ELF-1 (cell line): ENCODE measurements at regions not wholly inside any gene's neighbourhood (a gene's known extent, or its start where the extent isn't known, plus 50 kb on each side); places are given as distances from the start of the nearest gene placed in this dataset.

Experiments
- DNase-seq: peaks from one replicate; pipeline ENCODE4 v3.0.0-alpha.2; 2016; ENCODE audit warnings: low read depth, low spot score

GRCh38 chr6:156160007-156160794 lies 617.0 kb upstream of the ARID1B start:
- no peak for DNase-seq

DNA sequence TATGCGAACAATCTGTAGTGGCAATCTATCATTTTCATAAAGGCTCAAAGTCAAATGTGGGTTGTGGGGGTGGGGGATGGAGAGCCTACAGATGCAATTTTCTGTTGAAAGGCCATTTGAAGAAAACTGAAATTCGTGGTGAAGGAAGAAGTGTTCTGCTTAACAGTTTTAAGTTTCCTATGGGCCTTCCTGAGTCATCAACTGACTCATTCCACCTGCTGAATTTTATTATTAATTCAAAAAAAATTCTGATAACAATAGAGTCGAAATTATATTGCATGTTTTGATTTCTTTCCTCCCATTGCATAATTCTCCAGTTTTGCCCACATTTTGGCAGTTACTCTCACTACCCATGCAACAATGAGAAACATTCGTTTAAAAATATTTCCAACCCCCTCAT lies 622.3 kb upstream of the ARID1B start:
- DNase-seq, result no peak

GRCh38 chr6:156150391-156150790 lies 626.8 kb upstream of the ARID1B start:
- no peak for DNase-seq

GRCh38 chr6:156146891-156147290 lies 630.3 kb upstream of the ARID1B start:
- no peak for DNase-seq

DNA sequence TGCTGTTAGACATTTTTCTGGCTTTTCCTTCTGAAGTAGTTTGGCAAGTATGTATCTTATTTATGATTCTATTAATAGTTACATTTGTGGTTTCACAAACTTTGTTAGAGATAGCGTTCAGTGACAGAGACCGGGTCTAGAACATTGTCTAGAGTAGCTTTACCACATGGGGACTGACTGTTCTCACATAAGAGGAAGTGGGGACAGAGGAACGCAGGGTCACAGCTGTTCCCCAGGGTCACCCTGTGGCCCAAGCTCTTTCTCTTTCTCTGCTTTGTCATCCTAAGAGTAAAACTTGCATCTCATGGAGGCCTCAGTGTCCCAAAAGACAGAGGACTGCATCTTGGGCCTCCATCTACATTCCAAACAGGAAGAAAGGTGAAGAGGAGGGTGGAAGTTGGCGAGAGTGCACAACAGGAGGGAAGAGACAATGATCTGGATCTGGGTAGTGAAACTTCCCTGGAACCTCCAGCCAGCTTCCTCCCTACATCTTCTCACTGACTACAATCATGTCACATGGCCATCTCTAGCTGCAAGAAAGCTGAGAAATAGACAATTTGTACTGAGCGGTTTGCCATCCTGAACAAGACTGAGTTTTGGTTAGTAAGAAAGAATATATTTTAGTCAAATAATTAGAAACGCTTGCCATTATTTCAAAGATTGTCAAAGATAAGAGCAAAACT lies 645.8 kb upstream of the ARID1B start:
- DNase-seq, result no peak

- DNase-seq, result peak; percentile 23
These were observed 650.6 kb upstream of the ARID1B start for GRCh38 chr6:156126535-156126934.

GRCh38 chr6:156125844-156126243 lies 651.3 kb upstream of the ARID1B start:
- DNase-seq, result no peak

GRCh38 chr6:156123731-156124130 lies 653.4 kb upstream of the ARID1B start:
- no peak for DNase-seq

DNA sequence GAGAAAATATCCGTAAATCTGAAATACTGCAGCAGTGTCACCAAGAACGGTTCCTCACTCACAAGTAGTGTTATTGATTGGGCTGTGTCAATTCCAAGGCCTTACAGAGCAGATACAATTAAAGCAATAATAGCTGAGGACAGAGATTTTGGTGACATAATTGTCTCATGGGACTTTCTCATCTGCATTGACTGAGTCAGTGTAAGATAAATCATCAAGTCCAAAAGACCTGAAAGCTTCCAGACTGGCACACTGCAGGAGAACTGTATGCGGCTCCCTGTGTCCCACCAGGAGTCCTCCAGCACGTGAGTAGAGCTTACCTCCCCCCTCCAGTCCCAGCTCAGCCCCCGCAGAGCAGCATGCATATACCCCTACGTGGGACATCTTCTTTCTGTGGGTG lies 655.2 kb upstream of the ARID1B start:
- DNase-seq, result no peak

- no peak for DNase-seq
These were observed 658.9 kb upstream of the NOX3 start for GRCh38 chr6:156114541-156114940.

- DNase-seq, result no peak
These were observed 658.0 kb upstream of the NOX3 start for GRCh38 chr6:156113631-156114030.

- DNase-seq, result no peak
These were observed 656.3 kb upstream of the NOX3 start for GRCh38 chr6:156111913-156112312.

- DNase-seq, result no peak
These were observed 654.6 kb upstream of the NOX3 start for GRCh38 chr6:156110249-156110648.

GRCh38 chr6:156109713-156110112 lies 654.1 kb upstream of the NOX3 start:
- no peak for DNase-seq

DNA sequence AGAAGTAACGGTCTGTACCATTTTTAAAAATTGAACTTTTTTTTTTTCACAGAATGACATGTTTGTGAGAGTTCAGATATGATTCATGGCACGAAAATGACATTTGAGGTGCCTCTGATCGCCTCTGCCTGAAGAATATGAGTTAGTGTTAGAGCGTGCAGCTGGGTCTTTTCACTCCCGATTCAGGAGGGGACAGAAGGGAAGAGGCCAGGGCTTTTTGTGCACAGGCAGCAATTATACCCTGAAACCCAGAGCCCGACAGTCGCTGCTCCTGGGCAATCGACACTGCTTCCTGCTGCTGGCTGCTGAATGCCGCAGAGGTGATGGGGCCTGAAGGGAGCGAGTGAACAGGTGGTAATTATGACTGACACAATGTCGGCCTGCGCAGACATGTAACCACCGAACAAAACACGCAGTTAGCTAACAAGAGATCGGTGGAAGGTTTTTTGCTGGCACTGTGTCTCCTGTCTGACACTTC lies 652.0 kb upstream of the NOX3 start:
- no peak for DNase-seq

DNA sequence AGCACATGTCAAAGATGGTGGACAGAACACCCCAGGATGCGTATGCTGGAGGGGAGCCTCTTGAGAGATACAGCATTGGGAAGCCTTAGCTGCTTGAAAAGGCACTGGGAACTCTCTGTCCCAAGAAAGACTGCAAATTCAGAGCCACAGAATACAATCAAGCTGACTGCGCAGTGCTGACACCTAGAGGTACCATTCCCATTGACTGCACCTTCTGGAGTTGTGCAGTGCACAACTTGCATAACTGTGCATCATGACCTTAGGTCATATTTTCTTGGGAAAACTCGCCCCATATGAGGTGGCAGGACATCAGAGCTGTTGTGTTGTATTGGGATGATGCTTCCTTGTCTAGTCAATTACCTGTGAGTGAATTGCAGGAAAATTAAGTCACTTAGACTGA lies 646.5 kb upstream of the NOX3 start:
- peak; percentile 3 for DNase-seq

- DNase-seq, result no peak
These were observed 643.2 kb upstream of the NOX3 start for GRCh38 chr6:156098839-156099238.

DNA sequence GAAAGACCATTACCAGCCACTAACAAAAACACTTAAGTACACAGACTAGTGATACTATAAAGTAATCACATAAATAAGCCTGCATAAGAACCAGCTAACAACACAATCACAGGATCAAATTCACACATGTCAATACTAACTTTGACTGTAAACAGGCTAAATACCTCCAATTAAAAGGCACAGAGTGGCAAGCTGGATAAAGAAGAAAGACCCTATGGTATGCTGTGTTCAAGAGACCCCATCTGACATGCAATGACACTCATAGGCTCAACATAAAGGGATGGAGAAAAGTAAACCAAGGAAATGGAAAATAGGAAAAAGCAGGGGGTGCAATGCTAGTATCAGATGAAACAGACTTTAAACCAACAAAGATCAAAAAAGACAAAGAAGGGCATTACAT lies 631.8 kb upstream of the NOX3 start:
- no peak for DNase-seq

DNA sequence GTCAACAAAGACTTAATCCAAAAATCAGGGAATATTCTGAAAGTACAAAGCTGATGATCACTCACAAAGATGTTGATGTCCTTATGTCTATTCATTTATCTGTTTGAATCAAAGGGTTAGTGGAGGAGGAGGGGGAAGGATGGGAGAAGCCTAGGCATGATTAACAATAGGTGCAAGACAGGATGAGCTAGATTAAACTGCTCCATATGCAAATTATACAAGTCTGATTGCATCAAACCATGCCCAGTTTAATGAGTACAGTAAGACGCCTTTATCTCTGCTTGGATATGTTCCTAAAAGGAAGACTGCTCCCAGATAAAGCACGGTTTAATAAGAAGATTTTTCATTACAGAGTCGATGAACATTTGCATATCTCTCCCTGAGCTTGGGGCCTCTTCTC lies 626.4 kb upstream of the NOX3 start:
- DNase-seq, result no peak

DNA sequence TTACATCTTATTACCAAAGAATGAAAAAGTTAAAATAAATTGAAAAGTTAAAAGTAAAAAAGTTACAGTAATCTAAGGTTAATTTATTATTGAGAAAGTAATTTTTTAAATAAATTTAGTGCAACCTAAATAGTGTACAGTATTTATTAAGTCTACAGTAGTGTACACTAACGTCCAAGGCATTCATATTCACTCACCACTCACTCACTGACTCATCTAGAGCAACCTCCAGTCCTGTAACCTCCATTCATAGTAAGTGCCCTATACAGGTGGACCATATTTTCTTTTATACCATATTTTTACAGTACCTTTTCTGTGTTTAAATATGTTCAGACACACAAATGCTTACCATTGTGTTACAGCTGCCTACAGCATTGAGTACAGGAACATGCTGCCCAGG lies 624.7 kb upstream of the NOX3 start:
- DNase-seq, result no peak

DNA sequence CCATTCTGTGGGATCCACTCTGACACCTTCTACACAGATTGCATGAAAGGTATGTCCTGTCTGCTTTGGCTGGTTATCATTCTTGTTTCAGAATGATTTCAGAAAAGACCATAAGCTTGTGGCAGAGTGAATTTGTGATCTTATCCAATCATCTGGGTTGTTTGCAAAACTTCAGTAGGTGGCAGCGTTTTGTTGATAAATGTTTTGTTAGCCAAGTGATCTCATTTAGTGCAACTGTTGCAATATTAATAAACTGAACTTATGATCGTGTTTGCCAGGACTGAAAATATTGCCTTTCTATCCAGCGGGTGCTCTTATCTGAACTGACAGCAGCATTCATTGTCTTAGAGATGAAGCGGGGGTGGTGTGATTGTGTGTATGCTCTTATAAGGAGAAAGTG lies 613.2 kb upstream of the NOX3 start:
- no peak for DNase-seq

DNA sequence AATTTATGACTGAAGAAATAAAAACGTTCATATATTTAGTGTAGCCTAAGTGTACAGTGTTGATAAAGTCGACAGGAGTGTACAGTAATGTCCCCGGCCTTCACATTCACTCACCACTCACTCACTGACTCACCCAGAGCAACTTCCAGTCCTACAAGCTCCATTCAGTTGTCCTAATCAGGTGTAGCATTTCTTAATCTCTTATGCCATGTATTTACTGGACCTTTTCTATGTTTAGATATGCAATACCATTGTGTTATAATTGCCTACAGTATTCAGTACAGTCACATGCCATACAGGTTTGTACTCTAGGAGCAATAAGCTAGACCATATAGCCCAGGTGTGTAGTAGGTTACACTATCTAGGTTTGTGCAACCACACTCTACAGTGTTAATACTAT lies 610.2 kb upstream of the NOX3 start:
- DNase-seq, result no peak

GRCh38 chr6:156062091-156062563 lies 606.5 kb upstream of the NOX3 start:
- no peak for DNase-seq
